Breast epithelium (tissue), 4 donors: ENCODE measurements at regions not wholly inside any gene's neighbourhood (a gene's known extent, or its start where the extent isn't known, plus 50 kb on each side); places are given as distances from the start of the nearest gene placed in this dataset.
A peak's percentile ranks its signal among the peaks of the same experiment; 100 is the strongest.

Experiments
- DNase-seq, 2 donors: peaks; one replicate each; pipeline ENCODE4 v3.0.0-alpha.2; 2019; ENCODE audit warnings: low spot score in 2 of 2
- H3K27ac ChIP-seq, 2 donors: fragments of 200-600 bp; sonication (generic) in 1 of 2; one replicate each; pipeline ENCODE4 v1.5.1; 2016 to 2019; ENCODE audit warnings: mild to moderate bottlenecking in 1 of 2
- H3K27me3 ChIP-seq, 2 donors: fragments of 200-600 bp; sonication (generic) in 1 of 2; one replicate each; pipeline versions ENCODE4 v1.5.1 to v1.6.0; 2017 to 2019; ENCODE audit warnings: control low read depth in 1 of 2, mild to moderate bottlenecking in 1 of 2
- H3K36me3 ChIP-seq: fragments of 200-600 bp; one replicate; pipeline ENCODE4 v1.5.1; 2019
- H3K4me1 ChIP-seq, 2 donors: fragments of 200-600 bp; sonication (generic); one replicate each; pipeline ENCODE4 v1.5.1; 2016 to 2019; ENCODE audit warnings: control low read depth in 1 of 2
- H3K4me3 ChIP-seq, 3 donors: fragments of 200-600 bp; sonication (generic); 1 replicate in 2 of 3; 2 replicates in 1 of 3; pipeline ENCODE4 v1.5.1; 2016 to 2019; ENCODE audit warnings: mild to moderate bottlenecking in 3 of 3, moderate library complexity in 2 of 3
- H3K9me3 ChIP-seq, 2 donors: fragments of 200-600 bp; sonication (generic) in 1 of 2; one replicate each; pipeline ENCODE4 v1.5.1; 2016 to 2019; ENCODE audit warnings: control low read depth in 1 of 2
- POLR2A ChIP-seq: fragments of 450-650 bp; IDR thresholded peaks from one replicate; pipeline ENCODE4 v1.6.1; 2016; ENCODE audit warnings: antibody characterized with exemption, mild to moderate bottlenecking, moderate library complexity
- POLR2AphosphoS5 ChIP-seq, 3 donors: sonication (generic); formaldehyde crosslinking; IDR thresholded peaks; one replicate each; pipeline ENCODE4 v1.6.1; 2017; ENCODE audit warnings: antibody characterized with exemption in 3 of 3
- intact Hi-C: fragments of 100-400 bp; cut with DNase I; formaldehyde crosslinking; loops from one replicate; pipeline ENCODE4 v1.15.1; 2023; ENCODE audit warnings: low total_unique reads
- TF ChIP-seq, protein P1 (sequence below), 3 donors: fragments of 450-650 bp; IDR thresholded peaks; one replicate each; pipeline ENCODE4 v1.5.1; 2016 to 2017; ENCODE audit warnings: antibody characterized with exemption in 3 of 3, mild to moderate bottlenecking in 3 of 3, moderate library complexity in 3 of 3

DNA sequence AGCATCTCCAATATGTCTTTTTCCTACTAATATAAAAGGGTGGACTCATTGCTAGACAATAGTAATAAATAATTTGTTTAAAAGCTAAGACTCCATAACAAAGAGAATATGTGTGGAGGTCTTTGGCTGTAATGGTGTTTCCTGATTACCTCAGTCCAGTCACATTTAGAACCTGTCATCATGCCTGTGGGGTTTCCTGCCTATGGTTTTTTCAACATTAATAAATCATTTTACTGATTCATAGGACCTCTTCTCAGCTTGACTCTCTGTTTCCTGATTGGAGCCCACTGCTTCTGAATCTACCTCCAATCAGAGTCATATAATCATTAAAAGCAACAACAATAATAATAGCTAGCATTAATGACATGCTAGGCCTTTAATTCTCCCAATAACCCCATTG is 52.4 kb upstream of the GNAI1 start:
- Histone ChIP-seq H3K27ac (no peak overlapping the region), H3K9me3 (peaks cover 0 to 6% of the 10 kb centered on the region in 2 donors), H3K4me1 (no peaks in the 10 kb centered on the region), H3K27me3 (no peaks in the 10 kb centered on the region), H3K4me3 (no peak overlapping the region), H3K36me3 (no peaks in the 10 kb centered on the region)
- no peak for TF ChIP-seq POLR2AphosphoS5 (IDR thresholded peaks at IDR 0.05)
- TF ChIP-seq, protein P1, sequence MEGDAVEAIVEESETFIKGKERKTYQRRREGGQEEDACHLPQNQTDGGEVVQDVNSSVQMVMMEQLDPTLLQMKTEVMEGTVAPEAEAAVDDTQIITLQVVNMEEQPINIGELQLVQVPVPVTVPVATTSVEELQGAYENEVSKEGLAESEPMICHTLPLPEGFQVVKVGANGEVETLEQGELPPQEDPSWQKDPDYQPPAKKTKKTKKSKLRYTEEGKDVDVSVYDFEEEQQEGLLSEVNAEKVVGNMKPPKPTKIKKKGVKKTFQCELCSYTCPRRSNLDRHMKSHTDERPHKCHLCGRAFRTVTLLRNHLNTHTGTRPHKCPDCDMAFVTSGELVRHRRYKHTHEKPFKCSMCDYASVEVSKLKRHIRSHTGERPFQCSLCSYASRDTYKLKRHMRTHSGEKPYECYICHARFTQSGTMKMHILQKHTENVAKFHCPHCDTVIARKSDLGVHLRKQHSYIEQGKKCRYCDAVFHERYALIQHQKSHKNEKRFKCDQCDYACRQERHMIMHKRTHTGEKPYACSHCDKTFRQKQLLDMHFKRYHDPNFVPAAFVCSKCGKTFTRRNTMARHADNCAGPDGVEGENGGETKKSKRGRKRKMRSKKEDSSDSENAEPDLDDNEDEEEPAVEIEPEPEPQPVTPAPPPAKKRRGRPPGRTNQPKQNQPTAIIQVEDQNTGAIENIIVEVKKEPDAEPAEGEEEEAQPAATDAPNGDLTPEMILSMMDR (IDR thresholded peaks at IDR 0.05) = no peak
- TF ChIP-seq POLR2A = no peak
- DNase-seq = no peak
- intact Hi-C loops = loop anchor here (5.0 kb wide), 1 partner anchor 625 kb away; no protein-coding TSS in a partner anchor

DNA sequence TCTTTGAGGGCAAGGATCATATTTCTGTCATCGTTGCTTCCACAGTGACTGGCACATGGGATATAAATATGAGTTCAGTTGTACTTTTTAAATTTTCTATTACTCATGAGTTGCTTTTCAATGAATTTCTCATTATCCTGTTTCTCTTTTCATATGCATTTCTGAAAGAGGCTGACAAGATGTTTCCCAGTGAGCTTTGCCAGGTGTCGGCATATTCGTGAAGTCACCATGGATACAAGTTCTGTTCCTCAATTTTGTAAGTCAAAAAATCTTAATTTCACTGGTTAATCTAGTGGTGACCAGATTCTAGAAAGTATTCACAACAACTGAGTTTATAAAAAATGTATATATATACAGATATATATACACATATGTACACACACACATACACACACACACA is 55.7 kb upstream of the GNAI1 start:
- no peaks in the 10 kb centered on the region for H3K27me3 ChIP-seq
- DNase-seq = no peak
- H3K27ac ChIP-seq = no peak overlapping the region
- H3K36me3 ChIP-seq = no peaks in the 10 kb centered on the region
- H3K4me3 ChIP-seq = no peak overlapping the region
- no peaks in the 10 kb centered on the region for H3K4me1 ChIP-seq
- intact Hi-C loops = no loop called here
- no peaks in the 10 kb centered on the region for H3K9me3 ChIP-seq
- no peak for TF ChIP-seq POLR2AphosphoS5 (IDR thresholded peaks at IDR 0.05)
- TF ChIP-seq POLR2A = no peak
- TF ChIP-seq, protein P1 (IDR thresholded peaks at IDR 0.05) = no peak

DNA sequence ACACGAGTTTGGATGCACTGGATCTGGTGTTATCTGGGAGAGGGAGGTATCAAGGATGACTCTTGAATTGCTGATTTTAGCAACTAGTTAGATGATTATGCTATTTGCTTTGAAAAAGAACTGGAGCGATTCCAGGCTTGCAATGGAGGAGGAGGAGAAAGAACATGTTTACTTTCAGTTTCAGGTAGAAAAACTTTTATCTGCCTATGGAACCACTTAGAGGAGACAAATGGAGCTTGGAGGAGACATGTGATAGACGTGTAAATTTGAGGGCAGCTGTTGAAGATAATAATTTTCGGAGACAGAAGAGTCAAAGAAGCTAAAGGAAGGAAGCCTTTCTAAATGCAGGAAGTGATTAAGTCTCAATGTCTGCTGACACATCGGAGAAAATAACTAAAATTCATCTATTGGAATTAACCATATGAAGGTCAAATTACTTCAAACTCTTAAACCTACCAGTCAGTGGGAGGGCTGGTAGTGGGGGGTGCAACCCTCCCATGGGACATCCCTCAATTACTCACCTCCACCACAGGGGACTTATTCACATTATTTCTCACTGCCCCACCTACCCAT is 56.4 kb upstream of the GNAI1 start:
- no peak for DNase-seq
- TF ChIP-seq, protein P1 (IDR thresholded peaks at IDR 0.05) = no peak
- no peak for TF ChIP-seq POLR2AphosphoS5 (IDR thresholded peaks at IDR 0.05)
- no peak for TF ChIP-seq POLR2A
- intact Hi-C loops = no loop called here
- Histone ChIP-seq H3K9me3 (no peaks in the 10 kb centered on the region), H3K27me3 (no peaks in the 10 kb centered on the region), H3K27ac (no peak overlapping the region), H3K4me3 (peak overlapping the region; percentile 29 to 50 (median 33)), H3K36me3 (no peaks in the 10 kb centered on the region), H3K4me1 (no peaks in the 10 kb centered on the region)

DNA sequence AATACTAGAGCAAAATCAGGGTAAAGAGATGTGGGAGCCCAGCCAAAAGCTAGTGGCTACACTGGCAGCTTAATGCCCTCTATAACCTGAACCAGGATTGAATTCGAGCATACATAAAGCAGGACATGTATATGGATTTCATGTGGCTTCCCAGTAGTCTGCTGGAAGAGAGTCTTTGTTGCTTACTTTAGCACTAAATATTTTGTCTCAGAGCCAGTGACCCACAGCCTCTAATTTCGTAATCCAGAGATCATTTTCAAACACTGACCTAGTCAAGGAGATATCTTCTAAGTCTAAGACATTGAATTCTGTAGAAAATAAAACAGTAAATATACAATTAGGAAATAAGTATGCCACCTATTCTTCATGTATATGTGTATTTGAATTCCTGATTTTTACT is 64.2 kb upstream of the GNAI1 start:
- H3K36me3 ChIP-seq = no peaks in the 10 kb centered on the region
- no peaks in the 10 kb centered on the region for H3K27me3 ChIP-seq
- H3K9me3 ChIP-seq = peaks cover 0 to 13% of the 10 kb centered on the region in 2 donors
- no peak overlapping the region for H3K27ac ChIP-seq
- no peak overlapping the region for H3K4me3 ChIP-seq
- intact Hi-C loops = no loop called here
- no peak for TF ChIP-seq POLR2A
- TF ChIP-seq, protein P1 (IDR thresholded peaks at IDR 0.05) = no peak
- TF ChIP-seq POLR2AphosphoS5 (IDR thresholded peaks at IDR 0.05) = no peak
- no peak for DNase-seq
- no peaks in the 10 kb centered on the region for H3K4me1 ChIP-seq

DNA sequence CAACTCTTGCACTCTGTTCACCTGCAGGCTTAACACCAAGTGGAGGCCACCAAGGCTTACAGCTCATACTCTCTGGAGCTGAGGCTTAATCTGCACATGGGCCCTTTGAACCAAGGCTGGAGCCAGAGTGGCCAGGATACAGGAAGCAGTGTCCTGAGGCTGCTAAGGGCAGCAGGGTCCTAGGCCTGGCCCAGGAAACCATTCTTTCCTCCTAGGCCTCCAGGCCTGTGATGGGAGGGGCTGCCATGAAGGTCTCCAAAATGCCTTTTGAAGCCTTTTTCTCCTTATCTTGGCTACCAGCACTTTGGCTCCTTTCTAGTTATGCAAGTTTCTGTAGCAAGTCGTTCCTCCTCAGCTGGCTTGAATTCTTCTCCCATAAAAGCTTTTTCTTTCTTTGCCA is 68.0 kb upstream of the GNAI1 start:
- Histone ChIP-seq H3K4me1 (no peaks in the 10 kb centered on the region), H3K9me3 (peaks cover 0 to 13% of the 10 kb centered on the region in 2 donors), H3K36me3 (no peaks in the 10 kb centered on the region), H3K27ac (no peak overlapping the region), H3K27me3 (no peaks in the 10 kb centered on the region), H3K4me3 (no peak overlapping the region)
- TF ChIP-seq POLR2A (no peak), POLR2AphosphoS5 (IDR thresholded peaks at IDR 0.05) (no peak)
- TF ChIP-seq, protein P1 (IDR thresholded peaks at IDR 0.05) = no peak
- DNase-seq = no peak
- intact Hi-C loops = no loop called here
